Vagina (tissue), 2 donors: ENCODE measurements at regions not wholly inside any gene's neighbourhood (a gene's known extent, or its start where the extent isn't known, plus 50 kb on each side); places are given as distances from the start of the nearest gene placed in this dataset.

Experiments
- POLR2A ChIP-seq, 2 donors: fragments of 450-650 bp; IDR thresholded peaks; one replicate each; pipeline ENCODE4 v1.6.1; 2017; ENCODE audit warnings: antibody characterized with exemption in 2 of 2, mild to moderate bottlenecking in 2 of 2, moderate library complexity in 2 of 2
- POLR2AphosphoS5 ChIP-seq, 2 donors: sonication (generic); formaldehyde crosslinking; IDR thresholded peaks; one replicate each; pipeline ENCODE4 v1.9.0; 2017; ENCODE audit warnings: antibody characterized with exemption in 2 of 2, mild to moderate bottlenecking in 2 of 2, low read depth in 1 of 2; ENCODE audit not compliant: insufficient read depth in 1 of 2
- TF ChIP-seq, protein P1 (sequence below), 3 experiments: fragments of 450-650 bp in 2 of 3; fragments of 200-600 bp in 1 of 3; sonication (generic) in 1 of 3; IDR thresholded peaks; one replicate each; pipeline ENCODE4 v1.5.1; 2017 to 2019; ENCODE audit warnings: antibody characterized with exemption in 3 of 3, mild to moderate bottlenecking in 2 of 3, moderate library complexity in 2 of 3

DNA sequence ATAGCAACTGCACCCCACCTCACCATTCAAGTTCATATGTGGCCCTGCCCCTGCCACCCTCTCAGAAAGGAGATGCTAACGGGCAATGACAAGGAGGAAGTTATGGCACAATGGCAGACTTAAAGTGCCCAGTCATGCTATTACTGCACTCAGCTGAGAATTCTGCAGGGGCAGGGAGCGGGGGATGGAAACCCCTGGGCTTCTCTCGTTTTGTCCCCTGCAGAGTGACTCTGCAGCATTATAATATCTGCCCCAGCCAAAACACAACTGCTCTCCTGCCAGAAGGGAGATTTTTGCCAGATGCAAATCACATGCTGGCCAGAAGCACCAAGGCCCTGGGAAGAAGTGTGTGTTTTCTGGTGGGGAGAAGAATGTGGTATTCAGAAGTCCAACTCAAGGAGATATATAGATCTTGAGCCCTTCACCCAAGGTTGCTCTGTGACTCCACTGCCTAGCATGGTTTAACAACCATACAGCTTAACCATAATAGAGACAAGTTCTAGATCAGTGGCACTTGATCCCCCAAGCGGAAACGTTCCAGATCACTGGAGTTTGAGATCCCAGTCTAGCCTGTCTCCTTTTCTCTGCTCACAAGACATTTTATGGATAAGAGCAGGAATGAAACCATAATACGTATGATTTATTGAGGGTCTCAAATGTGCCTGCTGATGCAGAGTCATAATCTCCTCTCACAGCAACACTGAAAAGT, 207.0 kb upstream of the MAP3K1 start:
- TF ChIP-seq, protein P1, sequence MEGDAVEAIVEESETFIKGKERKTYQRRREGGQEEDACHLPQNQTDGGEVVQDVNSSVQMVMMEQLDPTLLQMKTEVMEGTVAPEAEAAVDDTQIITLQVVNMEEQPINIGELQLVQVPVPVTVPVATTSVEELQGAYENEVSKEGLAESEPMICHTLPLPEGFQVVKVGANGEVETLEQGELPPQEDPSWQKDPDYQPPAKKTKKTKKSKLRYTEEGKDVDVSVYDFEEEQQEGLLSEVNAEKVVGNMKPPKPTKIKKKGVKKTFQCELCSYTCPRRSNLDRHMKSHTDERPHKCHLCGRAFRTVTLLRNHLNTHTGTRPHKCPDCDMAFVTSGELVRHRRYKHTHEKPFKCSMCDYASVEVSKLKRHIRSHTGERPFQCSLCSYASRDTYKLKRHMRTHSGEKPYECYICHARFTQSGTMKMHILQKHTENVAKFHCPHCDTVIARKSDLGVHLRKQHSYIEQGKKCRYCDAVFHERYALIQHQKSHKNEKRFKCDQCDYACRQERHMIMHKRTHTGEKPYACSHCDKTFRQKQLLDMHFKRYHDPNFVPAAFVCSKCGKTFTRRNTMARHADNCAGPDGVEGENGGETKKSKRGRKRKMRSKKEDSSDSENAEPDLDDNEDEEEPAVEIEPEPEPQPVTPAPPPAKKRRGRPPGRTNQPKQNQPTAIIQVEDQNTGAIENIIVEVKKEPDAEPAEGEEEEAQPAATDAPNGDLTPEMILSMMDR (IDR thresholded peaks at IDR 0.05): no peak
- no peak for TF ChIP-seq POLR2A (IDR thresholded peaks at IDR 0.05)
- TF ChIP-seq POLR2AphosphoS5 (IDR thresholded peaks at IDR 0.05; ENCODE audit: insufficient read depth in 1 of 2, low read depth in 1 of 2): no peak
